Adrenal gland (tissue), 9 donors: ENCODE measurements at regions not wholly inside any gene's neighbourhood (a gene's known extent, or its start where the extent isn't known, plus 50 kb on each side); places are given as distances from the start of the nearest gene placed in this dataset.

Experiments used
- DNase-seq, 7 donors: peaks; one replicate each; pipeline ENCODE4 v3.0.0-alpha.2; 2019 to 2020
- H3K27ac ChIP-seq, 5 donors: fragments of 200-600 bp; sonication (generic) in 4 of 5; 1 replicate in 3 of 5; 2 replicates in 2 of 5; pipeline versions ENCODE4 v1.5.1 to v1.8.0; 2016 to 2020; ENCODE audit warnings: mild to moderate bottlenecking in 1 of 5
- H3K27me3 ChIP-seq: fragments of 200-600 bp; 2 replicates; pipeline ENCODE4 v1.8.0; 2021
- H3K36me3 ChIP-seq, 2 donors: fragments of 200-600 bp; replicated peaks in 1 of 2; 1 replicate in 1 of 2; 2 replicates in 1 of 2; pipeline versions ENCODE4 v1.5.1 to v1.8.0; 2018 to 2022
- H3K4me1 ChIP-seq, 2 donors: fragments of 200-600 bp; replicated peaks in 1 of 2; 1 replicate in 1 of 2; 2 replicates in 1 of 2; pipeline versions ENCODE4 v1.5.1 to v1.8.0; 2018 to 2021
- H3K4me3 ChIP-seq, 4 donors: fragments of 200-600 bp; sonication (generic) in 3 of 4; one replicate each; pipeline ENCODE4 v1.5.1; 2016 to 2018
- H3K9me3 ChIP-seq, 3 donors: fragments of 200-600 bp; sonication (generic) in 1 of 3; replicated peaks in 1 of 3; 1 replicate in 2 of 3; 2 replicates in 1 of 3; pipeline versions ENCODE4 v1.5.1 to v1.8.0; 2016 to 2021
- CTCF ChIP-seq, 6 experiments: fragments of 450-650 bp in 4 of 6; fragments of 200-600 bp in 2 of 6; sonication (generic) in 1 of 6; IDR thresholded peaks; 1 replicate in 5 of 6; 2 replicates in 1 of 6; pipeline versions ENCODE4 v1.5.1 to v1.8.0; 2016 to 2021; ENCODE audit warnings: antibody characterized with exemption in 6 of 6, mild to moderate bottlenecking in 2 of 6, moderate library complexity in 1 of 6
- POLR2A ChIP-seq, 2 donors: fragments of 450-650 bp; IDR thresholded peaks; one replicate each; pipeline ENCODE4 v1.6.1; 2017; ENCODE audit warnings: antibody characterized with exemption in 2 of 2, mild to moderate bottlenecking in 2 of 2, moderate library complexity in 1 of 2
- WGBS, 4 donors: extraction: QIAGEN DNeasy Blood & Tissue Kit in 2 of 4; methylation state at CpG; one replicate each; pipeline versions ENCODE4 v1.1.5 to v1.1.7; 2013 to 2017; 5-methylcytosine and 5-hydroxymethylcytosine counted together
- intact Hi-C, 2 donors: fragments of 100-400 bp; cut with DNase I; formaldehyde crosslinking; loops; one replicate each; pipeline versions ENCODE4 v1.14.1 to v1.15.0; 2022 to 2023
- donor health status: healthy with polysubstance abuse.
- donor health status: Bipolar disorder and iron deficiency.
- donor health status: DM: yes; HTN: yes; CAD: no.
- donor health status: DM: no; HTN: no; CAD: no.
- donor health status: DM: no; HTN: no; CAD: no.

GRCh38 chrX:128870361-128870760, 652.9 kb downstream of the SMARCA1 start:
- H3K27ac ChIP-seq = no peak overlapping the region
- DNase-seq = no peak
- TF ChIP-seq POLR2A (IDR thresholded peaks at IDR 0.05) (no peak), CTCF (IDR thresholded peaks at IDR 0.05) (no peak)
- H3K4me3 ChIP-seq = no peak overlapping the region
- no peaks in the 10 kb centered on the region for H3K27me3 ChIP-seq
- no peaks in the 10 kb centered on the region for H3K9me3 ChIP-seq
- H3K4me1 ChIP-seq = no peaks in the 10 kb centered on the region
- intact Hi-C loops = no loop called here
- no peaks in the 10 kb centered on the region for H3K36me3 ChIP-seq

GRCh38 chrX:128862557-128862956, 660.7 kb downstream of the SMARCA1 start:
- 64 to 88% (median 80%) methylated on average over 2 of the region's 2 CpGs for WGBS, 4 donors
- intact Hi-C loops = no loop called here

GRCh38 chrX:128848374-128848773, 674.9 kb downstream of the SMARCA1 start:
- peaks cover 5% of the 10 kb centered on the region for H3K27me3 ChIP-seq
- WGBS, 4 donors = 50 to 75% (median 59%) methylated on average over 3 of the region's 3 CpGs
- no peaks in the 10 kb centered on the region for H3K4me1 ChIP-seq
- intact Hi-C loops = no loop called here
- no peaks in the 10 kb centered on the region for H3K36me3 ChIP-seq
- no peak overlapping the region for H3K4me3 ChIP-seq
- H3K27ac ChIP-seq = no peak overlapping the region
- DNase-seq = no peak
- no peaks in the 10 kb centered on the region for H3K9me3 ChIP-seq
- no peak for TF ChIP-seq CTCF (IDR thresholded peaks at IDR 0.05)
- TF ChIP-seq POLR2A (IDR thresholded peaks at IDR 0.05) = no peak

More at GRCh38 chrX:128862557-128862956, 660.7 kb downstream of the SMARCA1 start:
- Histone ChIP-seq H3K4me1 (no peaks in the 10 kb centered on the region), H3K36me3 (no peaks in the 10 kb centered on the region), H3K27ac (no peak overlapping the region), H3K4me3 (no peak overlapping the region), H3K9me3 (no peaks in the 10 kb centered on the region), H3K27me3 (no peaks in the 10 kb centered on the region)
- DNase-seq = no peak
- no peak for TF ChIP-seq POLR2A (IDR thresholded peaks at IDR 0.05)
- TF ChIP-seq CTCF (IDR thresholded peaks at IDR 0.05) = no peak

GRCh38 chrX:128846385-128846784, 676.9 kb downstream of the SMARCA1 start:
- DNase-seq = no peak
- Histone ChIP-seq H3K4me1 (no peaks in the 10 kb centered on the region), H3K27me3 (no peaks in the 10 kb centered on the region), H3K36me3 (no peaks in the 10 kb centered on the region), H3K27ac (no peak overlapping the region), H3K4me3 (no peak overlapping the region), H3K9me3 (no peaks in the 10 kb centered on the region)
- WGBS, 4 donors = 72 to 75% (median 74%) methylated on average over 3 of the region's 3 CpGs
- TF ChIP-seq POLR2A (IDR thresholded peaks at IDR 0.05) (no peak), CTCF (IDR thresholded peaks at IDR 0.05) (no peak)
- intact Hi-C loops = no loop called here
